MG63 (cell line): ENCODE measurements at regions not wholly inside any gene's neighbourhood (a gene's known extent, or its start where the extent isn't known, plus 50 kb on each side); places are given as distances from the start of the nearest gene placed in this dataset.
"Not testable (repeated sequence)": the region's sequence is repeated elsewhere in the genome, so short reads cannot be mapped to it uniquely, and the experiment has no call there.

Source experiments
- DNase-seq: peaks from one replicate; pipeline ENCODE4 v3.0.0-alpha.2; 2020
- H3K27me3 ChIP-seq: fragments of 250-450 bp; sonication (Bioruptor Pico); 2 replicates; pipeline ENCODE4 v1.5.1; 2020; ENCODE audit warnings: mild to moderate bottlenecking, moderate library complexity
- H3K36me3 ChIP-seq: fragments of 250-450 bp; sonication (Bioruptor Pico); 2 replicates; pipeline ENCODE4 v1.5.1; 2020; ENCODE audit warnings: mild to moderate bottlenecking, moderate library complexity
- H3K4me3 ChIP-seq: fragments of 250-450 bp; sonication (Bioruptor Pico); 2 replicates; pipeline ENCODE4 v1.5.1; 2020; ENCODE audit warnings: mild to moderate bottlenecking, moderate library complexity
- H3K9me3 ChIP-seq: fragments of 250-450 bp; sonication (Bioruptor Pico); 2 replicates; pipeline ENCODE4 v1.5.1; 2020; ENCODE audit warnings: mild to moderate bottlenecking, moderate library complexity

GRCh38 chr9:102360846-102361245 lies 622.4 kb upstream of the GRIN3A start:
- Histone ChIP-seq H3K4me3 (no peak overlapping the region), H3K36me3 (no peaks in the 10 kb centered on the region), H3K27me3 (no peaks in the 10 kb centered on the region), H3K9me3 (0 out of 2 replicates have a peak, but pooled peaks cover 4% of the 10 kb centered on the region)
- no peak for DNase-seq

- no peaks in the 10 kb centered on the region for H3K36me3 ChIP-seq
- H3K27me3 ChIP-seq = no peaks in the 10 kb centered on the region
- H3K9me3 ChIP-seq = 0 out of 2 replicates have a peak, but pooled peaks cover 4% of the 10 kb centered on the region
- H3K4me3 ChIP-seq = no peak overlapping the region
- DNase-seq = peak; percentile 1
Observed at GRCh38 chr9:102355982-102356381, 617.5 kb upstream of the GRIN3A start.

GRCh38 chr9:102354041-102354440 lies 615.6 kb upstream of the GRIN3A start:
- DNase-seq = no peak
- Histone ChIP-seq H3K9me3 (0 out of 2 replicates have a peak, but pooled peaks cover 4% of the 10 kb centered on the region), H3K27me3 (no peaks in the 10 kb centered on the region), H3K4me3 (no peak overlapping the region), H3K36me3 (no peaks in the 10 kb centered on the region)

GRCh38 chr9:102337471-102337870 lies 599.0 kb upstream of the GRIN3A start:
- H3K4me3 ChIP-seq, DNase-seq, H3K9me3 ChIP-seq, H3K27me3 ChIP-seq, H3K36me3 ChIP-seq: not testable (repeated sequence)

- H3K4me3 ChIP-seq = no peak overlapping the region
- H3K27me3 ChIP-seq = no peaks in the 10 kb centered on the region
- no peaks in the 10 kb centered on the region for H3K36me3 ChIP-seq
- no peak for DNase-seq
- H3K9me3 ChIP-seq = no peaks in the 10 kb centered on the region
Observed at GRCh38 chr9:102309379-102309778, 570.9 kb upstream of the GRIN3A start.

- Histone ChIP-seq H3K36me3 (no peaks in the 10 kb centered on the region), H3K9me3 (no peaks in the 10 kb centered on the region), H3K4me3 (no peak overlapping the region), H3K27me3 (no peaks in the 10 kb centered on the region)
- DNase-seq = no peak
Observed at GRCh38 chr9:102295188-102295587, 556.7 kb upstream of the GRIN3A start.

GRCh38 chr9:102273952-102274351 lies 535.5 kb upstream of the GRIN3A start:
- H3K27me3 ChIP-seq = no peaks in the 10 kb centered on the region
- H3K4me3 ChIP-seq = peak overlapping the region; percentile 16
- peak; percentile 3 for DNase-seq
- no peaks in the 10 kb centered on the region for H3K36me3 ChIP-seq
- no peaks in the 10 kb centered on the region for H3K9me3 ChIP-seq

GRCh38 chr9:102253099-102253498 lies 514.7 kb upstream of the GRIN3A start:
- Histone ChIP-seq H3K9me3 (no peaks in the 10 kb centered on the region), H3K27me3 (no peaks in the 10 kb centered on the region), H3K4me3 (no peak overlapping the region), H3K36me3 (no peaks in the 10 kb centered on the region)
- no peak for DNase-seq

GRCh38 chr9:102244916-102245315 lies 506.5 kb upstream of the GRIN3A start:
- no peak overlapping the region for H3K4me3 ChIP-seq
- H3K36me3 ChIP-seq = no peaks in the 10 kb centered on the region
- no peaks in the 10 kb centered on the region for H3K27me3 ChIP-seq
- no peak for DNase-seq
- no peaks in the 10 kb centered on the region for H3K9me3 ChIP-seq

- DNase-seq = no peak
- Histone ChIP-seq H3K4me3 (no peak overlapping the region), H3K36me3 (no peaks in the 10 kb centered on the region), H3K27me3 (no peaks in the 10 kb centered on the region), H3K9me3 (no peaks in the 10 kb centered on the region)
Observed at GRCh38 chr9:102237520-102237919, 499.1 kb upstream of the GRIN3A start.

- Histone ChIP-seq H3K36me3 (no peaks in the 10 kb centered on the region), H3K9me3 (no peaks in the 10 kb centered on the region), H3K27me3 (no peaks in the 10 kb centered on the region), H3K4me3 (no peak overlapping the region)
- DNase-seq = no peak
Observed at GRCh38 chr9:102237094-102237493, 498.6 kb upstream of the GRIN3A start.

- not testable (repeated sequence) for DNase-seq, H3K4me3 ChIP-seq, H3K9me3 ChIP-seq, H3K27me3 ChIP-seq, H3K36me3 ChIP-seq
Observed at GRCh38 chr9:102227416-102227815, 489.0 kb upstream of the GRIN3A start.

GRCh38 chr9:102225841-102226441 lies 487.5 kb upstream of the GRIN3A start:
- Histone ChIP-seq H3K27me3 (no peaks in the 10 kb centered on the region), H3K9me3 (no peaks in the 10 kb centered on the region), H3K36me3 (no peaks in the 10 kb centered on the region), H3K4me3 (no peak overlapping the region)
- no peak for DNase-seq

- H3K9me3 ChIP-seq, H3K27me3 ChIP-seq, H3K36me3 ChIP-seq, DNase-seq, H3K4me3 ChIP-seq: not testable (repeated sequence)
Observed at GRCh38 chr9:102223320-102224136, 485.1 kb upstream of the GRIN3A start.

GRCh38 chr9:102209176-102209575 lies 470.7 kb upstream of the GRIN3A start:
- Histone ChIP-seq H3K4me3 (no peak overlapping the region), H3K36me3 (no peaks in the 10 kb centered on the region), H3K27me3 (no peaks in the 10 kb centered on the region), H3K9me3 (no peaks in the 10 kb centered on the region)
- DNase-seq = no peak

GRCh38 chr9:102206432-102206831 lies 468.0 kb upstream of the GRIN3A start:
- no peaks in the 10 kb centered on the region for H3K36me3 ChIP-seq
- no peaks in the 10 kb centered on the region for H3K27me3 ChIP-seq
- DNase-seq = no peak
- no peak overlapping the region for H3K4me3 ChIP-seq
- no peaks in the 10 kb centered on the region for H3K9me3 ChIP-seq

- Histone ChIP-seq H3K4me3 (no peak overlapping the region), H3K9me3 (no peaks in the 10 kb centered on the region), H3K27me3 (no peaks in the 10 kb centered on the region), H3K36me3 (no peaks in the 10 kb centered on the region)
- DNase-seq = no peak
Observed at GRCh38 chr9:102205251-102205650, 466.8 kb upstream of the GRIN3A start.

GRCh38 chr9:102202126-102202525 lies 463.7 kb upstream of the GRIN3A start:
- DNase-seq = no peak
- Histone ChIP-seq H3K4me3 (no peak overlapping the region), H3K9me3 (no peaks in the 10 kb centered on the region), H3K27me3 (no peaks in the 10 kb centered on the region), H3K36me3 (no peaks in the 10 kb centered on the region)
